H1 (cell line): ENCODE measurements at regions not wholly inside any gene's neighbourhood (a gene's known extent, or its start where the extent isn't known, plus 50 kb on each side); places are given as distances from the start of the nearest gene placed in this dataset.

ENCODE experiments used
- CTCF ChIA-PET: fragments of 300-600 bp; sonication (Branson Sonifier 250); formaldehyde crosslinking; loops from one replicate; lab custom pipeline; 2021; ENCODE audit not compliant: partially characterized antibody; lab: Charles Lee
- POLR2A ChIA-PET: fragments of 300-600 bp; sonication (Branson Sonifier 250); formaldehyde crosslinking; loops from one replicate; lab custom pipeline; 2021; ENCODE audit warnings: inconsistent platforms; ENCODE audit not compliant: partially characterized antibody; lab: Charles Lee
- DNase-seq, 2 experiments: peaks; one replicate each; pipeline versions ENCODE4 v3.0.0 to v3.0.0-alpha.2; 2010 to 2022; ENCODE audit warnings: low spot score in 2 of 2, low read depth in 1 of 2, mixed read lengths in 1 of 2
- FAIRE-seq: peaks from 2 replicates; lab custom pipeline; 2011; peaks lifted over from hg19 to GRCh38; lab: Jason Lieb, UNC
- H2AFZ ChIP-seq: 2 replicates; pipeline ENCODE4 v1.8.1; 2012; ENCODE audit warnings: low read length, inconsistent platforms
- H2AK5ac ChIP-seq: 2 replicates; pipeline ENCODE4 v1.6.1; 2013; ENCODE audit warnings: low read depth, low read length
- H2BK120ac ChIP-seq: replicated peaks from 2 replicates; pipeline ENCODE3; 2013; ENCODE audit warnings: low read depth, low read length, inconsistent platforms
- H2BK12ac ChIP-seq: 2 replicates; pipeline ENCODE4 v1.6.1; 2013; ENCODE audit warnings: low read depth, low read length
- H2BK15ac ChIP-seq: 2 replicates; pipeline ENCODE4 v1.6.1; 2013; ENCODE audit warnings: low read length
- H2BK20ac ChIP-seq: 2 replicates; pipeline ENCODE4 v1.6.1; 2013; ENCODE audit warnings: low read length
- H2BK5ac ChIP-seq: 2 replicates; pipeline ENCODE4 v1.6.1; 2013; ENCODE audit warnings: low read depth, low read length
- H3K14ac ChIP-seq: 2 replicates; pipeline ENCODE4 v1.6.1; 2013; ENCODE audit warnings: inconsistent platforms; ENCODE audit not compliant: insufficient read length
- H3K18ac ChIP-seq: 2 replicates; pipeline ENCODE4 v1.6.1; 2013; ENCODE audit warnings: low read length; ENCODE audit errors: extremely low read depth
- H3K23ac ChIP-seq: 2 replicates; pipeline ENCODE4 v1.6.1; 2013; ENCODE audit warnings: inconsistent platforms; ENCODE audit not compliant: insufficient read length
- H3K23me2 ChIP-seq: 2 replicates; pipeline ENCODE4 v1.6.1; 2013; ENCODE audit warnings: low read depth, low read length
- H3K27ac ChIP-seq: 2 replicates; pipeline ENCODE4 v1.6.1; 2011; ENCODE audit warnings: low read depth, low read length, inconsistent platforms
- H3K27me3 ChIP-seq, 4 experiments: replicated peaks in 1 of 4; 1 replicate in 1 of 4; 2 replicates in 3 of 4; pipeline versions ENCODE4 v1.6.1 to v1.8.1; 2011 to 2013; ENCODE audit warnings: low read length in 3 of 4, mild to moderate bottlenecking in 3 of 4, inconsistent platforms in 2 of 4, mixed read lengths in 2 of 4, moderate library complexity in 1 of 4; ENCODE audit not compliant: control insufficient read depth in 3 of 4, insufficient read depth in 3 of 4; ENCODE audit errors: extremely low read depth in 1 of 4
- H3K36me3 ChIP-seq, 4 experiments: 2 replicates each; pipeline versions ENCODE4 v1.6.1 to v1.8.1; 2011 to 2013; ENCODE audit warnings: mild to moderate bottlenecking in 4 of 4, low read length in 3 of 4, moderate library complexity in 2 of 4, control low read depth in 1 of 4, inconsistent platforms in 1 of 4; ENCODE audit not compliant: insufficient read depth in 4 of 4, control insufficient read depth in 2 of 4
- H3K4ac ChIP-seq: replicated peaks from 2 replicates; pipeline ENCODE3; 2013; ENCODE audit warnings: low read length, low read depth, mixed read lengths, inconsistent platforms; ENCODE audit not compliant: insufficient read length
- H3K4me1 ChIP-seq, 4 experiments: replicated peaks in 1 of 4; 1 replicate in 1 of 4; 2 replicates in 3 of 4; pipeline versions ENCODE4 v1.6.1 to v1.8.1; 2011 to 2013; ENCODE audit warnings: low read length in 3 of 4, inconsistent platforms in 2 of 4, mixed read lengths in 1 of 4; ENCODE audit not compliant: insufficient read depth in 4 of 4, control insufficient read depth in 3 of 4
- H3K4me2 ChIP-seq, 2 experiments: 2 replicates each; pipeline versions ENCODE4 v1.6.1 to v1.8.1; 2011 to 2013; ENCODE audit warnings: low read depth in 2 of 2, low read length in 2 of 2, control low read depth in 1 of 2, inconsistent platforms in 1 of 2, mild to moderate bottlenecking in 1 of 2; ENCODE audit not compliant: insufficient read depth in 1 of 2
- H3K4me3 ChIP-seq, 4 experiments: fragments of 200-600, 300-600 bp in 1 of 4; sonication (generic), shearing (Covaris generic), sonication (Bioruptor Twin) in 1 of 4; 2 replicates each; pipeline versions ENCODE4 v1.5.1 to v1.8.1; 2011 to 2016; ENCODE audit warnings: low read length in 4 of 4, low read depth in 3 of 4, control low read depth in 2 of 4, inconsistent platforms in 2 of 4, mild to moderate bottlenecking in 2 of 4, mixed read lengths in 1 of 4, moderate library complexity in 1 of 4; ENCODE audit not compliant: insufficient read depth in 2 of 4; ENCODE audit errors: extremely low read depth in 1 of 4
- H3K56ac ChIP-seq: replicated peaks from 2 replicates; pipeline ENCODE3; 2013; ENCODE audit warnings: low read depth, mild to moderate bottlenecking, mixed read lengths, low read length, inconsistent platforms; ENCODE audit not compliant: insufficient read length
- H3K79me1 ChIP-seq: 2 replicates; pipeline ENCODE4 v1.6.1; 2013; ENCODE audit warnings: low read depth, low read length, control low read depth
- H3K79me2 ChIP-seq, 2 experiments: 2 replicates each; pipeline versions ENCODE4 v1.6.1 to v1.8.1; 2012 to 2013; ENCODE audit warnings: low read length in 2 of 2, mild to moderate bottlenecking in 2 of 2, inconsistent platforms in 1 of 2; ENCODE audit not compliant: insufficient read depth in 2 of 2, control insufficient read depth in 1 of 2
- H3K9ac ChIP-seq, 4 experiments: replicated peaks in 1 of 4; 1 replicate in 1 of 4; 2 replicates in 3 of 4; pipeline versions ENCODE4 v1.6.1 to v1.8.1; 2011 to 2013; ENCODE audit warnings: low read depth in 3 of 4, low read length in 3 of 4, control low read depth in 2 of 4, mild to moderate bottlenecking in 2 of 4, moderate library complexity in 2 of 4, inconsistent platforms in 1 of 4; ENCODE audit errors: extremely low read depth in 1 of 4
- H3K9me3 ChIP-seq, 2 experiments: 2 replicates each; pipeline versions ENCODE4 v1.6.1 to v1.8.1; 2012 to 2013; ENCODE audit warnings: mild to moderate bottlenecking in 2 of 2, moderate library complexity in 2 of 2, control low read depth in 1 of 2, inconsistent platforms in 1 of 2, low read depth in 1 of 2, low read length in 1 of 2, mixed read lengths in 1 of 2; ENCODE audit not compliant: insufficient read depth in 2 of 2
- H4K20me1 ChIP-seq, 2 experiments: replicated peaks in 1 of 2; 2 replicates each; pipeline versions ENCODE3 to v1.8.1; 2011 to 2013; ENCODE audit warnings: inconsistent platforms in 2 of 2, low read length in 2 of 2, mild to moderate bottlenecking in 1 of 2; ENCODE audit not compliant: insufficient read depth in 2 of 2, control insufficient read depth in 1 of 2
- H4K5ac ChIP-seq: 2 replicates; pipeline ENCODE4 v1.6.1; 2013; ENCODE audit warnings: low read length, low read depth, mixed read lengths, inconsistent platforms; ENCODE audit not compliant: insufficient read length
- H4K8ac ChIP-seq: 2 replicates; pipeline ENCODE4 v1.8.0; 2013; ENCODE audit warnings: mild to moderate bottlenecking, moderate library complexity, low read length, inconsistent platforms; ENCODE audit not compliant: insufficient read depth; ENCODE audit errors: extremely low read depth
- H4K91ac ChIP-seq: replicated peaks from 2 replicates; pipeline ENCODE3; 2013; ENCODE audit warnings: low read length, mixed read lengths, inconsistent platforms; ENCODE audit not compliant: insufficient read length
- SIX5 ChIP-seq: IDR thresholded peaks from 2 replicates; pipeline ENCODE4 v1.6.1; 2011; ENCODE audit warnings: mild to moderate bottlenecking, low read depth, low read length
- WGBS, 2 experiments: shearing (Covaris generic) in 1 of 2; methylation state at CpG; one replicate each; pipeline versions ENCODE4 v1.1.6 to v1.1.7; 2013 to 2015; ENCODE audit warnings: low lambda C conversion rate in 2 of 2, mixed read lengths in 2 of 2, inconsistent platforms in 1 of 2, low coverage in 1 of 2, missing lambda C conversion rate in 1 of 2; ENCODE audit not compliant: insufficient replicate concordance in 2 of 2, insufficient coverage in 1 of 2, insufficient read length in 1 of 2; ENCODE audit errors: extremely low coverage in 1 of 2, missing lambda C conversion rate in 1 of 2; 5-methylcytosine and 5-hydroxymethylcytosine counted together

GRCh38 chr12:31207799-31208465 is 118.0 kb downstream of the SINHCAF start:
- WGBS, 2 experiments, result 86% methylated on average over 3 of the region's 3 CpGs; no CpG with 5 or more reads in 1 of the 2 experiments
- H4K5ac ChIP-seq, result no peak overlapping the region
- H3K79me1 ChIP-seq, result no peaks in the 10 kb centered on the region
- H3K27ac ChIP-seq, result no peak overlapping the region
- peaks cover 0 to 2% (median 0%) of the 10 kb centered on the region in 4 experiments; a peak in 1 of 7 replicates for H3K27me3 ChIP-seq
- no peak overlapping the region for H2BK15ac ChIP-seq
- no peak overlapping the region for H3K23ac ChIP-seq
- no peak for FAIRE-seq
- POLR2A ChIA-PET, result interaction anchor here (1.3 kb wide), 1 partner anchor 20 kb away, joined by 3 read pairs; no protein-coding TSS in a partner anchor
- H4K91ac ChIP-seq, result no peak overlapping the region
- no peaks in the 10 kb centered on the region for H3K79me2 ChIP-seq
- no peak overlapping the region for H3K18ac ChIP-seq
- no peak overlapping the region for H3K14ac ChIP-seq
- no peak overlapping the region for H2BK5ac ChIP-seq
- H3K36me3 ChIP-seq, result no peaks in the 10 kb centered on the region
- no peak overlapping the region for H2AFZ ChIP-seq
- no peak overlapping the region for H3K4ac ChIP-seq
- no peak overlapping the region for H2BK120ac ChIP-seq
- TF ChIP-seq SIX5, result no peak
- TF ChIP-seq, all 59 proteins: peak for 0
- H3K56ac ChIP-seq, result no peak overlapping the region
- H3K9ac ChIP-seq, result no peak overlapping the region
- H4K8ac ChIP-seq, result no peak overlapping the region
- H3K9me3 ChIP-seq, result no peaks in the 10 kb centered on the region
- H2AK5ac ChIP-seq, result no peak overlapping the region
- no peaks in the 10 kb centered on the region for H4K20me1 ChIP-seq
- H2BK12ac ChIP-seq, result no peak overlapping the region
- H3K23me2 ChIP-seq, result no peaks in the 10 kb centered on the region
- no peak overlapping the region for H2BK20ac ChIP-seq
- no peak for DNase-seq
- no peak overlapping the region for H3K4me3 ChIP-seq
- CTCF ChIA-PET, result interaction anchor here (0.7 to 1.6 kb wide), 5 partner anchors 10 to 272 kb away, joined by 3 to 5 read pairs (median 3); no protein-coding TSS in a partner anchor
- H3K4me2 ChIP-seq, result no peak overlapping the region
- H3K4me1 ChIP-seq, result peaks cover 0 to 12% (median 5%) of the 10 kb centered on the region in 4 experiments; a peak in 3 of 7 replicates
